ENCODE measurements at regions not wholly inside any gene's neighbourhood (a gene's known extent, or its start where the extent isn't known, plus 50 kb on each side); places are given as distances from the start of the nearest gene placed in this dataset.

DNA sequence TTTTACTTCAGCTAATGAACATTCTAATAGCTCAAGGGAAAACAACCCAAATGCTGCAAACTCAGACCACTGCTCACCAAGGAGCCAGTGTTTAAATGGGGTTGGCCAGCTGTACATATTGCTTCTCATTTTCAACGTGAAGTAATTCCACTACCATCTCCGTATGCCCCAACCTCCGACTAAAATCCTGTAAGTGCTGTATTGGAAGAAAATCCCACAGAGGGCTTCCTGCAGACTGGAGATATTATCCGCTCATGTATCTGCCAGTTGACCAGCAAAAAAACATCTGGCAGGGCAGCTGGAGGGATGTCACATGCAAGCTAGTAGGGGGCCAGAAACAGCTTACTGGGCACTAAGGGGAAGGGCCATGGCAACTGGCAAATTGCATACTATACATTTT, 485.0 kb downstream of the SNAPC1 start:
- Histone ChIP-seq H3K36me3 (ENCODE audit: control insufficient read depth, insufficient read depth, low read length) (no peaks in the 10 kb centered on the region), H3K4me1 (no peaks in the 10 kb centered on the region), H3K27me3 (replicated peaks; ENCODE audit: control insufficient read depth, insufficient read depth, low read length) (no peaks in the 10 kb centered on the region), H3K9me3 (no peaks in the 10 kb centered on the region), H3K4me3 (ENCODE audit: low read depth, low read length) (no peak overlapping the region)
- Mint-ChIP-seq H3K27ac (ENCODE audit: unreplicated experiment) (no peak overlapping the region), H3K27me3 (ENCODE audit: insufficient read depth, unreplicated experiment) (no peaks in the 10 kb centered on the region), H3K9me3 (ENCODE audit: unreplicated experiment) (no peaks in the 10 kb centered on the region), H3K36me3 (ENCODE audit: insufficient read depth, unreplicated experiment) (no peaks in the 10 kb centered on the region), H3K4me3 (ENCODE audit: unreplicated experiment) (no peak overlapping the region), H3K4me1 (ENCODE audit: low read depth, unreplicated experiment) (no peaks in the 10 kb centered on the region)
- BruUV-seq (replicated peaks) = no TSS peak
- POLR2A ChIA-PET = no interaction called here
- TF ChIP-seq, protein P1, sequence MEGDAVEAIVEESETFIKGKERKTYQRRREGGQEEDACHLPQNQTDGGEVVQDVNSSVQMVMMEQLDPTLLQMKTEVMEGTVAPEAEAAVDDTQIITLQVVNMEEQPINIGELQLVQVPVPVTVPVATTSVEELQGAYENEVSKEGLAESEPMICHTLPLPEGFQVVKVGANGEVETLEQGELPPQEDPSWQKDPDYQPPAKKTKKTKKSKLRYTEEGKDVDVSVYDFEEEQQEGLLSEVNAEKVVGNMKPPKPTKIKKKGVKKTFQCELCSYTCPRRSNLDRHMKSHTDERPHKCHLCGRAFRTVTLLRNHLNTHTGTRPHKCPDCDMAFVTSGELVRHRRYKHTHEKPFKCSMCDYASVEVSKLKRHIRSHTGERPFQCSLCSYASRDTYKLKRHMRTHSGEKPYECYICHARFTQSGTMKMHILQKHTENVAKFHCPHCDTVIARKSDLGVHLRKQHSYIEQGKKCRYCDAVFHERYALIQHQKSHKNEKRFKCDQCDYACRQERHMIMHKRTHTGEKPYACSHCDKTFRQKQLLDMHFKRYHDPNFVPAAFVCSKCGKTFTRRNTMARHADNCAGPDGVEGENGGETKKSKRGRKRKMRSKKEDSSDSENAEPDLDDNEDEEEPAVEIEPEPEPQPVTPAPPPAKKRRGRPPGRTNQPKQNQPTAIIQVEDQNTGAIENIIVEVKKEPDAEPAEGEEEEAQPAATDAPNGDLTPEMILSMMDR (IDR thresholded peaks at IDR 0.05; ENCODE audit: insufficient read depth in 1 of 2, low read depth in 1 of 2, low read length in 1 of 2, severe bottlenecking in 1 of 2, unreplicated experiment in 1 of 2) = no peak
- CTCF ChIA-PET = no interaction called here
- intact Hi-C loops (cut with micrococcal nuclease; ENCODE audit: unreplicated experiment) = no loop called here
- no peak for DNase-seq

- Mint-ChIP-seq H3K36me3 (ENCODE audit: insufficient read depth, unreplicated experiment) (no peaks in the 10 kb centered on the region), H3K4me1 (ENCODE audit: low read depth, unreplicated experiment) (no peaks in the 10 kb centered on the region), H3K27me3 (ENCODE audit: insufficient read depth, unreplicated experiment) (peaks cover 3% of the 10 kb centered on the region), H3K27ac (ENCODE audit: unreplicated experiment) (no peak overlapping the region), H3K9me3 (ENCODE audit: unreplicated experiment) (no peaks in the 10 kb centered on the region), H3K4me3 (ENCODE audit: unreplicated experiment) (no peak overlapping the region)
- Histone ChIP-seq H3K27me3 (replicated peaks; ENCODE audit: control insufficient read depth, insufficient read depth, low read length) (no peaks in the 10 kb centered on the region), H3K36me3 (ENCODE audit: control insufficient read depth, insufficient read depth, low read length) (no peaks in the 10 kb centered on the region), H3K9me3 (no peaks in the 10 kb centered on the region), H3K4me1 (no peaks in the 10 kb centered on the region), H3K4me3 (ENCODE audit: low read depth, low read length) (no peak overlapping the region)
- intact Hi-C loops (cut with micrococcal nuclease; ENCODE audit: unreplicated experiment) = no loop called here
- ChIA-PET CTCF (no interaction called here), POLR2A (no interaction called here)
- DNase-seq = no peak
- TF ChIP-seq, protein P1 (IDR thresholded peaks at IDR 0.05; ENCODE audit: insufficient read depth in 1 of 2, low read depth in 1 of 2, low read length in 1 of 2, severe bottlenecking in 1 of 2, unreplicated experiment in 1 of 2) = no peak
- no TSS peak for BruUV-seq (replicated peaks)
Observed at GRCh38 chr14:62251237-62251636, 489.0 kb downstream of the SNAPC1 start.

- H3K9me3 ChIP-seq = no peaks in the 10 kb centered on the region
- CTCF ChIA-PET = no interaction called here
- TF ChIP-seq, protein P1 (IDR thresholded peaks at IDR 0.05; ENCODE audit: insufficient read depth in 1 of 2, low read depth in 1 of 2, low read length in 1 of 2, severe bottlenecking in 1 of 2, unreplicated experiment in 1 of 2) = no peak
- H3K4me3 ChIP-seq (ENCODE audit: low read depth, low read length) = no peak overlapping the region
- no peaks in the 10 kb centered on the region; the same call in 1 of the 2 replicates for H3K27me3 ChIP-seq (replicated peaks; ENCODE audit: control insufficient read depth, insufficient read depth, low read length)
- peaks cover 10% of the 10 kb centered on the region for H3K27me3 Mint-ChIP-seq (ENCODE audit: insufficient read depth, unreplicated experiment)
- intact Hi-C loops (cut with micrococcal nuclease; ENCODE audit: unreplicated experiment) = no loop called here
- no peak overlapping the region for H3K4me3 Mint-ChIP-seq (ENCODE audit: unreplicated experiment)
- no peaks in the 10 kb centered on the region for H3K4me1 ChIP-seq
- no TSS peak for BruUV-seq (replicated peaks)
- no peak overlapping the region for H3K27ac Mint-ChIP-seq (ENCODE audit: unreplicated experiment)
- H3K9me3 Mint-ChIP-seq (ENCODE audit: unreplicated experiment) = no peaks in the 10 kb centered on the region
- no peak for DNase-seq
- H3K4me1 Mint-ChIP-seq (ENCODE audit: low read depth, unreplicated experiment) = no peaks in the 10 kb centered on the region
- POLR2A ChIA-PET = no interaction called here
- no peaks in the 10 kb centered on the region for H3K36me3 ChIP-seq (ENCODE audit: control insufficient read depth, insufficient read depth, low read length)
- no peaks in the 10 kb centered on the region for H3K36me3 Mint-ChIP-seq (ENCODE audit: insufficient read depth, unreplicated experiment)
Observed at GRCh38 chr14:62253171-62253570, 491.0 kb downstream of the SNAPC1 start.
